ENCODE measurements at regions not wholly inside any gene's neighbourhood (a gene's known extent, or its start where the extent isn't known, plus 50 kb on each side); places are given as distances from the start of the nearest gene placed in this dataset.

DNA sequence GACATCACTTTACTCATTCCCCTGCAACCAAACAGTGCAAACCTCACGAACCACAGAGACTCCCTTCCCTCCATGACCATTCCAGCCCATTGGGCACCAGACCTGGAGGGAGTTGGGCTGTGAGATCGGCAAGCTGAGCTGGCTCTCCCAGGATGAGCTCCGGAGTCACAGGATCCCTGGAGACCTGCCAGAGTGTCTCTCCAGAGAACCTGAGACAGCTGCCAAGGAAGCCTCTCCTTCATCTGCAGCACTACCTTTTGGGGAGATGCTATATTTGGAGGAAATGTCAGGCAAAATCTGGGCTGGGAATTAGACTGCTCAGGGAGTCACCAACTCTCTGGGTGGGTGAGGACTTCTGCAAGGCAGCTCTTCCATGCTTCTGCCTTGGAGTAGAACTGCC lies 417.4 kb downstream of the TNS1 start:
- no peak for TF ChIP-seq CTCF (IDR thresholded peaks at IDR 0.05)
- TF ChIP-seq POLR2A (IDR thresholded peaks at IDR 0.05) = no peak

Data from body of pancreas (tissue), 4 donors.